ENCODE measurements at regions not wholly inside any gene's neighbourhood (a gene's known extent, or its start where the extent isn't known, plus 50 kb on each side); places are given as distances from the start of the nearest gene placed in this dataset.

DNA sequence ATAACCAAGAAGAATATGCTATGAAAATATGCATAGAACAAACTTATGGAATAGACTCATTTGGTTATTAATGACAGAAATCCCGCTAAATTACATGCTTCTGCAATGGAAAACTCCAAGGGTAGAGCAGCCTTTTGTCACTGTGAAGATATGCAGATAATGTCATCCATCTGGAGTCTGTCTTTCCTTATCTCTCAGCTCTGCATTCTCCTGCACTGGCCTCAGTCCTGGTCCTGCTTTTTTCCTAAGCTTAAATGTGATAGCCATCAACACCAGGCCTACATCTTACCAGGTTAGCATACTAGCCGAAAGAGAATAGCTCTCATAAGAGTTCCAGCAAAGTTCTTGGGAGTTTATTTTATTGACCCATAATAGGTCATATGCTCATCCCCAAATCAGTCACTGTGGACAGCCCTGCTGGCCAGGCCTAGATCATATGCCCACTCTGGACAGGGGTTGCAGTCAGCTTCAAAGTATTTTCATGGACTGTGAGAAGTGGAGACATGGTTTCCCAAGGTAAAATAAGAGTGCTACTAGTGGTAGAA is 86.5 kb upstream of the LEF1 start:
- TF ChIP-seq CTCF (IDR thresholded peaks at IDR 0.05; ENCODE audit: low read depth, low read length), result no peak
- no peak for DNase-seq (ENCODE audit: low read depth in 2 of 2)
- no peak overlapping the region for H3K4me3 ChIP-seq (replicated peaks in 1 of 2; ENCODE audit: low read depth in 2 of 2, low read length in 2 of 2)

DNA sequence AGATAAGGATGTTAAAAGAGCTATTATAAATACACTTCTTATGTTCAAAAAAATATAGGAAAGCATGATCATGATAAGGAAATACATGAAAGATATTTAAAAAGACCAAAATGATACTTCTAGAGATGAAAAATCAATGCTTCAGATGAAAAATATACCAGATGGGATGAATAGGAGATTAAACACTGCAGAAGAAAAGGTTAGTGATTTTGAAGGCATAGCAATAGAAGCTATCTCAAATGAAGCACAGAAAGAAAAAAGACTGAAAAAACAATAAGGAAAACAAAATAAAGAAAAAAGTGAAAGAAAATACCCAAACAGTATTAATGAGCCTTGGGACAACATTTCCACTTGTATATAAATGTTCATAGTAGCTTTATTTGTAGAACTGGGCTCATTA is 80.7 kb upstream of the LEF1 start:
- DNase-seq (ENCODE audit: low read depth in 2 of 2), result no peak
- TF ChIP-seq CTCF (IDR thresholded peaks at IDR 0.05; ENCODE audit: low read depth, low read length), result no peak
- no peak overlapping the region for H3K4me3 ChIP-seq (replicated peaks in 1 of 2; ENCODE audit: low read depth in 2 of 2, low read length in 2 of 2)

DNA sequence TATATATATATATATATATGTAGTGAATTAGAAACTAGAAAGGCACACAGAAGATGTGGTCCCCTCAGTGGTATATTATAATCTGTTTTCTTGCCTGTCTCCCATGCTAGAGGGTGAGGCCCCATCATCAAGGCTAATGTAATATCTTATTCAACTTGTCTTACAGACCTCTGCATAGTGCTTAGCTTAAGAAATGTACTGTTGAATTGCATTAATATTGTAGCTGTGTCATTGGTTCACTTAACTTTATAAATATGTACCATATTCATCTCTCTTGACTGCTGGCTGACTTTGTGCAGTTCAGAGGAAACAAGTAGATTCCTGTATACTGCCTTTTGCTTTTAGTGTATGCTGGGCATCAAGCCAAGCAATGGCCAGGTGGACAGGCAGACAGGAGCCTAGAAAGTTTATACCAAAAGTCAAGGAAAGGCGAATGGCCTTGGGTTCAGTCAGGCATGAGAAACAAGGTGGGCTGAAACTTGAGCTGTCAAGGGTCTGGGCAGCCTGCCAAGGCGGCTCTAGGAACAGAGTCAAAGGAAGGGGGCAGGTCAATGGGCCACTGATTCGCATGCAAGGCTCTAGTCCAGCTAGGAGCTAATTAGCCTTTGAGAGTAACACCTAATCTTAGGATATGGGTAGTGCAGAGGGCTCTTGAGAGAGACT is 78.8 kb upstream of the LEF1 start:
- DNase-seq (ENCODE audit: low read depth in 2 of 2), result no peak
- no peak overlapping the region for H3K4me3 ChIP-seq (replicated peaks in 1 of 2; ENCODE audit: low read depth in 2 of 2, low read length in 2 of 2)
- TF ChIP-seq CTCF (IDR thresholded peaks at IDR 0.05; ENCODE audit: low read depth, low read length), result no peak

DNA sequence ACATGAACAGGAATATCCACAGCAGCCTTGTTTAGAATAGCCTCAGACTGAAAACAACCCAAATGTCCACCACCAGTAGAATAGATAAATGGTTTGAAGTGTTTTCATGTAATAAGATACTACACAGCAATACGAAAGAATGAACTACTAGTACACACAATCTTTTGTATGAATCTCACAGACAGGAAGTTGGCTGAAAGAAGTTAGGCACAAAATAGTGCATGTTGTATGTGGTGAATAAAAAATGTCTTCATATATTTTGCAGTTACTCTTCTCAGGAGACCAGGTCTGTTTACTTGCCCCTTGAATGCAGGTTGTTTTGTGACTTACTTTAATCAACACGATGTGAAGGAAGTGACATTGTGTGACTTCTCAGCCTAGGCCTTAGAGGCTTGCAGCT is 75.9 kb upstream of the LEF1 start:
- no peak overlapping the region for H3K4me3 ChIP-seq (replicated peaks in 1 of 2; ENCODE audit: low read depth in 2 of 2, low read length in 2 of 2)
- no peak for DNase-seq (ENCODE audit: low read depth in 2 of 2)
- no peak for TF ChIP-seq CTCF (IDR thresholded peaks at IDR 0.05; ENCODE audit: low read depth, low read length)

DNA sequence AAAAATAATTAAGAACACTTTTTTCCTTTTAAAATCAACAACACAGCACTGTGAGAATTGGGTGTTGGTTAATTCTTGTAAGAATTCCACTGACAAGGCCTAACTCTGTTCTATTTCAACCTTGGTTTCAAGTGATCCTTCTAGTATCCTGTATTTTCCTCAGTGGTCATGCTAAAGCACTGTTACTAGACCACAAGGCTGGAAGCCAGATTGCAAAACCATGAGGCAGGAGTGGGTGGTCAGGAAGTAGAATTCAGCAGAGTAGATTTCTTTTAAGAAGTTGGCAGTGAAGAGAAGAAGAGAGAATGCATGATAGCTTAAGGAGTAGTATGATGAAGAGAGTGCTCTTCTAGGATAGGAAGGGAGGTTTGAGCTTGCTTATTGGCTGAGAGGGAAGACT is 71.6 kb upstream of the LEF1 start:
- DNase-seq (ENCODE audit: low read depth in 2 of 2), result no peak
- no peak overlapping the region for H3K4me3 ChIP-seq (replicated peaks in 1 of 2; ENCODE audit: low read depth in 2 of 2, low read length in 2 of 2)
- no peak for TF ChIP-seq CTCF (IDR thresholded peaks at IDR 0.05; ENCODE audit: low read depth, low read length)

DNA sequence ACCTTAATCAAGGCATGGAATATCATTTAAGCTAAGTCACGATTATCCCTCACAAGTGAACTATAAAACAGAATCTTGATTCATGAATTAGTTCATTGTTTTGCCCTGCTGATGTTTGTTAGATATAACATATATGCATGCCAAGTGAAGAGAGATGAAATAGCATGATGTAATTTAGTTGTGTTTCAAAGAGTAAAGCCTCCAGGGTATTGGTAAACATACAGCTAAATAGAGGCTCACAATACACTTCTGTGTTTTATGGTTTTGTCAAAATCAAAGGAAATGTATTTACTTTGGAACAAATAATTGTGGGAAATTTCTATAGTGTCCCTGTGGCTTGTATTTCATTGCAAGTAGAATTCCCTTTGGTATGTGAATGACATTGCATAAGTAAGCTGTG is 69.0 kb upstream of the LEF1 start:
- no peak for DNase-seq (ENCODE audit: low read depth in 2 of 2)
- TF ChIP-seq CTCF (IDR thresholded peaks at IDR 0.05; ENCODE audit: low read depth, low read length), result no peak
- no peak overlapping the region for H3K4me3 ChIP-seq (replicated peaks in 1 of 2; ENCODE audit: low read depth in 2 of 2, low read length in 2 of 2)

- H3K4me3 ChIP-seq (replicated peaks in 1 of 2; ENCODE audit: low read depth in 2 of 2, low read length in 2 of 2), result no peak overlapping the region
- no peak for DNase-seq (ENCODE audit: low read depth in 2 of 2)
- TF ChIP-seq CTCF (IDR thresholded peaks at IDR 0.05; ENCODE audit: low read depth, low read length), result no peak
These were observed 67.5 kb upstream of the LEF1 start for GRCh38 chr4:108236264-108236663.

Measured in cardiac fibroblast (primary cell).